ENCODE measurements at regions not wholly inside any gene's neighbourhood (a gene's known extent, or its start where the extent isn't known, plus 50 kb on each side); places are given as distances from the start of the nearest gene placed in this dataset.

DNA sequence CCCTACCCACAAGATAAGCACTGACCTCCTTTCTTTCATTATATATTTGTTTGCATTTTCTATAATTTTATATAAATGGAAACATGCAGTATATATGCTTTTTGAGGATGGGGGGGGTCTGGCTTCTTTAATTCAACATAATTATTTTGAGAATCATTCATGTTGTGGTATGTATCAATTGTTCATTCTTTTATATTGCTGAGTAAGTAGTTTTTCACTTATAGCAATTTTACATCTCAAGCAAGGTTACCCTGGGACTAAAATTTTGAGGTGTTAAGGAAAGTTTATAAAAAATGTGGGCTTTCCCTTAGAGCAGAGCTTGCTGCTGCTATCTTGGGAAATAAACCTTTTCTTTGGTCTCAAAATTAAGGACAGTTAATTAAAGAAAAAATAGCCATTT is 89.9 kb upstream of the EGLN3 start:
- no peak for DNase-seq (ENCODE audit: low read depth)

GRCh38 chr14:34039428-34040047 is 88.7 kb upstream of the EGLN3 start:
- no peak for DNase-seq (ENCODE audit: low read depth)

DNA sequence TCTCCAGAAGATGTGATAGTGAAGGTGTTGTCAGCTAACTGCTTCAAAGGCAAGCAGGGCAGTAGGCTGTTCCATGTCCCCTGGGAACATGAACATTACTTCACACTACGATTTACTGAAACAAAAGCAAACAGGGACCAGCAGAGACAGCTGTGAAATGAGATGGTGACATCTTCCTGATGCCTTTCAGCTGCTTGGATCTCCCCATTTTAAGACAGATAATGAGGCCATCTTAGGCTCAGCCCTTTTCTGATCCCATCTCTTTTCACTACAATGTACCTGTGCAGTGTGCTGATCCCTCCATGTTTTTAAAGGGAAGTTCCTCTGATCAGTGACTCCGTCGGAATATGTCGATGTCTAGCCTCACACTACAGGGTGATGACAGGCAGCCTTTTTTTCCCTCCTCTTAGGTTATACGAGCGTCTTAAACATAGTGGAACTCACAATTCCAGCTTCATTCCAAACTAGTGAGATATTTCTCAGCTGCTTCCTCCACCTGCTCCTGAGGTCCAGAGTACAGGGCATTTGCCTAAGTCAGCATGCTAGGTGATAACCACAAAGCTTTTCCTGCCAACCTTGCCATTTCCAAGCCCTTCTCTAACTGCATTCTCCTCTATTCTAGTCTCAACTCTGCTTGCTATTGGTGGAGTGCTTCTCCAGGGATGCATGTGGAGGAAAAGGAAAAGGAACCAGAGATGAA is 87.6 kb upstream of the EGLN3 start:
- no peak for DNase-seq (ENCODE audit: low read depth)

- no peak for DNase-seq (ENCODE audit: low read depth)
Measured at GRCh38 chr14:34036319-34036766, 85.5 kb upstream of the EGLN3 start.

- no peak for DNase-seq (ENCODE audit: low read depth)
Measured at GRCh38 chr14:34035934-34036250, 85.0 kb upstream of the EGLN3 start.

DNA sequence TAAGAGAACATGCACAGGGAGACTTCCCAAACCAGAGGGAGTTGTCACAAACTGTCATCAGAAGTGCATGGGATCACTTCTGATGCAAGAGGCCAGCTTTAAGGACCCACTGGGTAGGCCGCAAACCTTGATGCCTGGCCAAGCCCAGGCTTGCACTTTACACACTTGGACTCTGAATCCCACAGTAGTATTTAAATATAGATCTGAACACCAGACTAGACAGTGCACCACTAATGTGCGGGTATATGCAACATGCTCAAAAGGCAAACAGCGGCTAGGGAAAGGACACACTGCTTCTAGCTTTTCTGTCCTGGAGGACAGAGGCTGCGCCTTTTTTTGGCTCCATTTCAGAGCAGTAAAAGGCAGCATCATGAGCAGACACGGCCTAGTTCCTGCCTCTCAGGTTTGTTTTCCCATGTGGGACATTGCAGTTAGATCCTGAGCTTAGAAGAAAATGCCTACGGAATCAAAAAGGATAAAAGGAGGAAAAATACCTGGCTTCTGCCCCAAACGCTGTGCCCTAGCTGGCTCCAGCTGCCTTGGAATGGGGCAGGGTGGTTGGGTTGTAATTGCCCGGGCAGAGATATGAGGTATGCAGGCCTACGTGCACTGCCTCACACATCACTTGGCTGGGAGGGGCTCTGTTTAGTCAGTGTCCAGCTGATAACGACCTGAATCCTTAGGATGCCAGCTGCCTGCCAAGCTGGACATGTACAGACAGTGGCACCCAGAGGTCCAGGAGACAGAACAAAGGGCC is 84.5 kb upstream of the EGLN3 start:
- no peak for DNase-seq (ENCODE audit: low read depth)

DNA sequence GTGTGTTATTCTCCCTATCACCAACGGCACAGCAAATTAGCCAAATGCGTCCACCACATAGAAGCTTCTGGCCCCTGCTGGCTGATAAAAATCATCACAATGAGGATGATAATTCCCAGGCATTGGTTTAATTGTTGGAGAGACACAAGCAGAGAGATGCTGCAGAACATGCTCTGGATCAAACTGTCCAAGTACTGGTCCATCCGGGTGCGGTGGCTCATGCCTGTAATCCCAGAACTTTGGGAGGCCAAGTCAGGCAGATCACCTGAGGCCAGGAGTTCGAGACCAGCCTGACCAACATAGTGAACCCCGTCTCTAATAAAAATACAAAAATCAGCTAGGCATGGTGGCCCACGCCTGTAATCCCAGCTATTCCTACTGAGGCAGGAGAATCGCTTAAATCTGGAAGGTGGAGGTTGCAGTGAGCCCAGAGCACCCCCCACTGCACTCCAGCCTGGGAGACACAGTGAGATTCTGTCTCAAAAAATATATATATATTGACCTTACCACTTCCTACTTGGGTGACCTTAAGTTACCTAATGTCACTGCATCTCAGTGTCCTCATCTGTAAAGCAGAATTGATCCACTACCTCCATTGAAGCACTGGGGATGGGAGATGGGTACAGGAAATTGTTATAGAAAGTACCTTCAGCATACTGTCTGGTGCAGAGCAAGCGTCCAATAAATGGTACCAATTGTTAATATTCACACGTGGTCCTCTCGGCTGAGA is 83.7 kb upstream of the EGLN3 start:
- DNase-seq (ENCODE audit: low read depth) = no peak

DNA sequence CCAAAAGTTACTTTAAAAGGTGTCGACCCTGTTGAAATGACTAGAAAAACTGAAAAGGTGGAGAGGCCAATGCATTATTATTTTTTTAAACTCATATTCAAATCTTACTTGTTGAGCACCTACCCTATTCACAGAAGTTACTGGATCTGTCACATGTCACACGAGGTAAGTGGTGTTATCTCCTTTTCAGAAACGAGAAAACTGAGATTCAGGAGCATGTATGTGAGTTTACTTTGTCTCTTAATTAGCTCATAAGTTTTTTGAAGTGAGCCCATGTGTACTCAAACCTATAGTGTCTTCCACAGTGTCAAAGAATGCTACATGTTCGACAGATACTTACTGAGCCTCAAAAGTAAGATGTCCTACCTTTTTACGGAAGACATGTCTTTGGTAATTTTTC is 81.8 kb upstream of the EGLN3 start:
- no peak for DNase-seq (ENCODE audit: low read depth)

GRCh38 chr14:34030864-34031263 is 80.0 kb upstream of the EGLN3 start:
- DNase-seq (ENCODE audit: low read depth) = no peak

DNA sequence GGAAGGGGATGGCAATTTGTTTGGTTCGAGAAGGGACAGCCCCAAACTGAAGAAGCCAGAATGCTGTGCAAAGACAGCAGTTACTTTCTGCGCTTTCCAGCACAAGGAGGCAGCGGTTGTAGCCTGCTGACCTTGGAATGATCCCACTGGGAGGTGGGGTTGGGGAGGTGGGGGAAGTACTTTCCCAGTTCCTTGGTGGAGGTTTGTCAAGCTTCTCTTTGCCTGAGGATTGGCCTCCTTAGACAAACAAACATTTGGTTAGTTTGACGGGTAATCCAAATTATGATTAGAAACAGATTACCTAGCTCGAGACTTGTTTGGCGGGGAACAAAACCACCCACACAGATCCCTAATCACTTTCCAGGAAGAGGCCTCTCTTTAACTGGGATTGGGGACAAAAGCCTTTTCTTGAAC is 79.1 kb upstream of the EGLN3 start:
- no peak for DNase-seq (ENCODE audit: low read depth)

DNA sequence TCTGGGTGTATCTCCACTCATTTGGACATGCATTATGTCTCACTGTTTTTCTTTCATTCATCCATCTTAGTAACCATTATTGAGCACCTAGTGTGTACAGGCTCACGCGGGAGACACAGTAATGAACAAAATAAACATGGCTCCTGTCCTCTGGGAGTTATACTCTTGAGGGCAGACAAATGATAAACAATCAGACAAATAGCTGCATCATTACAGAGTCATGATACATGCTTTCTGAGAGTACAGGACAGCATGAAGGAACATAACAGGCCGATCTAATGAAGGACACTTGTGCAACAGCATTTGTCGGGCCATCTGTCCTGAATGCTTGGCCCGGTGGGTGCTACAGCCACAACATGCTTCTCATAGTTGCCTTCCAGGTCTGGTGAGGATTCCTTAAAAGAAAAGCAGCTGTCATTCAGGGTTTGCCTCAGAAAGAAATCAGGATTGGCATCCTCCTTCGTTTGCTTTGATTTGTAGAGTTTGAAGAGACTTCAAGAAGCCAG is 77.2 kb upstream of the EGLN3 start:
- no peak for DNase-seq (ENCODE audit: low read depth)

- no peak for DNase-seq (ENCODE audit: low read depth)
Measured at GRCh38 chr14:34027130-34027989, 76.5 kb upstream of the EGLN3 start.

- DNase-seq (ENCODE audit: low read depth) = no peak
Measured at GRCh38 chr14:34025325-34026017, 74.6 kb upstream of the EGLN3 start.

- DNase-seq (ENCODE audit: low read depth) = no peak
Measured at GRCh38 chr14:34024768-34025144, 73.9 kb upstream of the EGLN3 start.

DNA sequence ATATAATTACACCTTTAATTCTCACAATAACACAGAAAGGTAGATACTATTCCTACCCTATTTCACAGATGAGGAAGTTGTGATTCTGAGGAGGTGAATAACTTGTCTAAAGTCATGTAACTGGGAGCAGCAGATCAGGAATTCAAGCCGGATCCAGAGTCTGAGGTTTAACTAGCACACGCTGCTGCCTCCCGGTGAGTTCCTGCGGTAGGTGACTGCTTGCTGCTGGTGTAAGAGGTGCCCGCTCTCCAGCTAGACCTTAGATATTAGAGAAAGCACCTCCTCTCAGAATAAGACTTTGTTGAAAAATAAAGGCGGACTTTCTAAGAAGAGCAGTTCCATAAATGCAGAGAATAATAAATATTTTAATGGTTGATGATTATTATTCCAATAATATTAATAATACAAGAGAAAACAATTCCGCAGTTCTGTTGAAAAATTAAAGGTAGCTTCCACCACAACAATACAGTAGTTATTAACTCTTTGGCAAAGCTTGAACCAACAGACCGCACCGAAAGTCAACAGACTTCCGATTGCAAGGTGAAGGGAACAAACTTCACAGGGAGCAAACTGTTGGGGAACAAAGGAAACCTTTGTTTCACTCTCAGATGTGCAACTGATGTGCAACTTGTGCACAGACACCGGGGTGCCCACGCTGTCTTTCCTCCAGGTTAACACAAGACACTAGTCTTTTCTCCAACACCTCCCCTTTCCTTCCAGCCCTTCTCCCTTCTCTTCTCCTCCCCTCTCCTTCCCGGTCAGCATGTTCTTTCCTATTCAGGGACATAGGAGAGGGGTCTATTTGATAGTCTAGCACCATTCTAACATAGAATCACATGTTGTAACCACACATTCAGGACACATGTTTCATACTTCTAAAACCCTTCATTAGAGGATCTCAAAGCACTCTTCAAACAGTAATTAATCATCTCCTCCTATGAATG is 73.2 kb upstream of the EGLN3 start:
- DNase-seq (ENCODE audit: low read depth) = no peak

DNA sequence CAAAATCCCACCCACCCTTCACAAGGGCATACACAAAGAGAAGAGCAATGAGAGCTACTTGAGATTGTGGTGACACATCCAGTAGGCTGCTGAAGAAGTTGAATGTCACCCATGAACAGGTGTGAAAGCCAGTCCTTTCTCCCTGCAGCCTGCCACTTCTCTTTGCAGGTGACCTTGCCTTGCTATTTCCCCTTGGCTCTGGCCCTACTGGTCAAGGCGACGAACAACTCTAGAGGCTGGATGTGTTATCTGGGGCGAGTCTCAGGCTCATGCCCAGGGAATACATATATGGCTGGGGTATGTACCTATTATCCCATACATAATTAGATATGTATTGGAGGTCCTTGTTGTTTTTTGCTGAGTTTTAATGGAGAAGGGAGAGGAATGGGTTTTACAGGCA is 70.2 kb upstream of the EGLN3 start:
- no peak for DNase-seq (ENCODE audit: low read depth)

- no peak for DNase-seq (ENCODE audit: low read depth)
Measured at GRCh38 chr14:34020014-34020413, 69.1 kb upstream of the EGLN3 start.

- no peak for DNase-seq (ENCODE audit: low read depth)
Measured at GRCh38 chr14:34018564-34019244, 67.8 kb upstream of the EGLN3 start.

- no peak for DNase-seq (ENCODE audit: low read depth)
Measured at GRCh38 chr14:34018125-34018524, 67.3 kb upstream of the EGLN3 start.

Data from ELR (cell line).